DND-41 (cell line): ENCODE measurements at regions not wholly inside any gene's neighbourhood (a gene's known extent, or its start where the extent isn't known, plus 50 kb on each side); places are given as distances from the start of the nearest gene placed in this dataset.
A peak's percentile ranks its signal among the peaks of the same experiment; 100 is the strongest.

Experiments
- CTCF ChIP-seq: IDR thresholded peaks from 2 replicates; pipeline ENCODE4 v1.5.1; 2012; ENCODE audit warnings: borderline replicate concordance, low read length, moderate library complexity, mild to moderate bottlenecking; ENCODE audit not compliant: poor library complexity, severe bottlenecking; ENCODE audit errors: extremely low read depth
- EZH2 ChIP-seq: IDR thresholded peaks from 3 replicates; pipeline ENCODE4 v1.6.1; 2012; ENCODE audit warnings: borderline replicate concordance, low read depth, mild to moderate bottlenecking, moderate library complexity, low read length, inconsistent platforms; ENCODE audit not compliant: severe bottlenecking

GRCh38 chr4:106809076-106809475 is 227.0 kb downstream of the DKK2 start:
- TF ChIP-seq CTCF, result peak; percentile 57
- no peak for TF ChIP-seq EZH2
